ENCODE measurements at regions not wholly inside any gene's neighbourhood (a gene's known extent, or its start where the extent isn't known, plus 50 kb on each side); places are given as distances from the start of the nearest gene placed in this dataset.
"Not testable (repeated sequence)": the region's sequence is repeated elsewhere in the genome, so short reads cannot be mapped to it uniquely, and the experiment has no call there.

DNA sequence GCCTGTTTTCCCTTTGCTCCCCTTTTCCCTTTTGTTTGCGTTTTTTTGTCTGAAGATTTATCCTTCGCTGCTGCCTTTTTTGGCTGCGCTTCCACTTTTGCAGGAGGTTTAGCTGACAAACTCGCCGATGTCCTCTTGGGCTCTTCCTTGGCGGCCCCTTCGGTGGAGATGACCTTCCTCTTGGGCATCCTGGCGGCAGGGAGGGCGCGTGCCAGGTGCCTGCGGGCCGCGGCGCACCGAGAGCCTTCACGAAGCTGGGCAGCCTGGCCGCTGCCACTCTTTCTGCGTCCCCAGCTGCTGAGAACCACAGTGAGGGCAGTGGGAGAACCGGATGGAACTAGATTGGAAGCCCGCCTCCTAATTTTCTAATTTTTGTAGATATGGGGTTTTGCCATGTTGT, 197.1 kb upstream of the C2CD4B start:
- POLR2A ChIA-PET, result no interaction called here
- Mint-ChIP-seq H3K36me3 (no peaks in the 10 kb centered on the region), H3K4me1 (ENCODE audit: low read depth) (no peaks in the 10 kb centered on the region), H3K27ac (no peak overlapping the region), H3K4me3 (no peak overlapping the region), H3K27me3 (peaks cover 22% of the 10 kb centered on the region), H3K9me3 (no peaks in the 10 kb centered on the region)
- no peak for DNase-seq
- intact Hi-C loops (cut with micrococcal nuclease), result no loop called here
- CTCF ChIA-PET, result no interaction called here

DNA sequence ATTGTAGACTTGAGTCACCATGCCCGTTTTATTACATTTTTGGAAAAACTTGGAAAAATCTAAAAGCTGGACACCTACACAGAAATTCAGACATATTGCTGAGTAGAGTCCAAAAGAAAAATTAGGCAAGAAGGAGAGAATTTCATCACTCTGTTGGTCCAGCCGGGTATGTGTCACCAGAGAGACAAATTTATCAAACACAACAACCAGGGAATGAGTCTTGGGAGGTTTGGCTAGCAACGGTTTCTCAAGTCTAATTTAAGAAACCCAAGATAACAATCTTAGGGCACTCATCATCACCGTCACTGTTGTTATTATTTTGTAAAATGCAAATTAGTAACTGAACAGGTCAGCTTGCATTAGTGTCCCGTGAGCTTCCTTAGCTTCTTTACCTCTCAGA, 197.5 kb upstream of the C2CD4B start:
- H3K4me1 Mint-ChIP-seq (ENCODE audit: low read depth), result no peaks in the 10 kb centered on the region
- ChIA-PET POLR2A (no interaction called here), CTCF (no interaction called here)
- intact Hi-C loops (cut with micrococcal nuclease), result no loop called here
- H3K27me3 Mint-ChIP-seq, result peaks cover 23% of the 10 kb centered on the region
- H3K4me3 Mint-ChIP-seq, result no peak overlapping the region
- no peak for DNase-seq
- no peaks in the 10 kb centered on the region for H3K36me3 Mint-ChIP-seq
- no peak overlapping the region for H3K27ac Mint-ChIP-seq
- no peaks in the 10 kb centered on the region for H3K9me3 Mint-ChIP-seq

DNA sequence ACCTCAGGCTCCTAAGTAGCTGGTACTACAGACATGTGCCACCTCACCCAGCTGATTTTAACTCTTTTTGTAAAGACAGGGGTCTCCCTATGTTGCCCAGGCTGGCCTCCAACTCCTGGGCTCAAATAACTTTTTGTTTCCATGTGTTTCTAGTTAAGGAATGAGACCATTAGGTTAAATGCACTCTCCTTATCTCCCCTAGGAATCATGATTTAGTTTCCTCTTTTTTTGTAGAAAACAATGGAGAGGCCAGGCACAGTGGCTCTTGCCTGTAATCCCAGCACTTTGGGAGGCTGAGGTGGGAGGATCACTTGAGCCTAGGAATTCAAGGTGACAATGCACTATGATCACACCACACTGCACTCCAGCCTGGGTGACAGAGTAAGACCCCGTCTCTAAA, 198.8 kb upstream of the C2CD4B start:
- no peak for DNase-seq
- POLR2A ChIA-PET, result no interaction called here
- Mint-ChIP-seq H3K27ac (no peak overlapping the region), H3K4me1 (ENCODE audit: low read depth) (no peaks in the 10 kb centered on the region), H3K9me3 (no peaks in the 10 kb centered on the region), H3K4me3 (no peak overlapping the region), H3K27me3 (peaks cover 23% of the 10 kb centered on the region), H3K36me3 (no peaks in the 10 kb centered on the region)
- intact Hi-C loops (cut with micrococcal nuclease), result no loop called here
- CTCF ChIA-PET, result no interaction called here

DNA sequence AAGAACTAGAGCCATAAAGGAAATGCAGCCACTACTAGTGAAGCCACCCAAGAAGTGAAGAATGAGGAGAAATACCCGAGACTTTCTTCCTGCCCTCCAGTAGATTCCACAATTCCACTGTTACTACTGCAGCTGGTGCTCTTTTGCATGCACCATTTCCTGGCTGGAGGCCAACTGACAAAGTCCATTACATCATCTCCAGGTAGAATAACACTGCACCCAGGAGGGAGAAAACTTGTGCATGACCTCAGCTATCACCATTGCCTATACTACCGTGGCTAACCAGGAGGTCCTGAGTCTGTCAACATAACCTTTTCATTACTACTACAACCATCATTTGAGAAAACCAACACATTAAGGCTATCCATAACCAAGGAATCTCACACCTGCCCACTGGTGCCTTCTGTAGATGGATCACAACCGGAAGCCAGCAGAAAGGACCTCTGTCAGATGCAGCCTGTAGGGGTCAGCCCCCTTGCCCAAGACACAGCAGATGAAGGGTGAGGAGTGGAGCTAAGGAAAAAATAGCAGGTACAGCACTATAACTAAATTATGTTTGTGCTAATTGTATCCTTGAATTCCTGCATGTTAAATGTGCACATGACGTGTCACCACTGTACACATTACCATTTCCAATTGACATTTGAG, 200.8 kb upstream of the C2CD4B start:
- no peak for DNase-seq
- no peaks in the 10 kb centered on the region for H3K4me1 Mint-ChIP-seq (ENCODE audit: low read depth)
- H3K27me3 Mint-ChIP-seq, result peaks cover 24% of the 10 kb centered on the region
- H3K27ac Mint-ChIP-seq, result no peak overlapping the region
- no peaks in the 10 kb centered on the region for H3K9me3 Mint-ChIP-seq
- ChIA-PET CTCF (interaction anchor here (0.6 to 1.1 kb wide), 3 partner anchors 11 to 416 kb away, joined by 3 read pairs; no protein-coding TSS in a partner anchor), POLR2A (no interaction called here)
- no peaks in the 10 kb centered on the region for H3K36me3 Mint-ChIP-seq
- intact Hi-C loops (cut with micrococcal nuclease), result no loop called here
- no peak overlapping the region for H3K4me3 Mint-ChIP-seq

DNA sequence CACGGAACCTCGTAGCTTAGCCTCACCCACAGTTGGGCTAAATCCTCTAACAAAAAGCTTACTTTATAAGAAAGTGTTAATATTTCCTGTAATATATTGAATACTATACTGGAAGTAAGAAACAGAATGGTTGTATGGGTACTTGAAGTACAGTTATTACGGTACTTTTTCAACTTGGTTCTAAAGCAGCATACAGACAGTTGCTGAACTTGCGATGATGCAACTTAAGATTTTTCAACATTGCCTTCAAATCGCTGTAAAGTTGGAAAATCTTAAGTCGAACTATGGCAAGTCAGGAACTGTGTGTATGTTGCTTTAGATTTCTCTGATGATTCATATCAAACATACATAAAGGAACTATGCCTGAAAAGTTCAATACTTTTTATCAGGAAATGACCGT, 204.4 kb upstream of the C2CD4B start:
- Mint-ChIP-seq H3K36me3 (no peaks in the 10 kb centered on the region), H3K27me3 (peaks cover 18% of the 10 kb centered on the region), H3K9me3 (no peaks in the 10 kb centered on the region), H3K4me3 (no peak overlapping the region), H3K4me1 (ENCODE audit: low read depth) (no peaks in the 10 kb centered on the region), H3K27ac (no peak overlapping the region)
- POLR2A ChIA-PET, result no interaction called here
- no peak for DNase-seq
- CTCF ChIA-PET, result no interaction called here
- intact Hi-C loops (cut with micrococcal nuclease), result no loop called here

DNA sequence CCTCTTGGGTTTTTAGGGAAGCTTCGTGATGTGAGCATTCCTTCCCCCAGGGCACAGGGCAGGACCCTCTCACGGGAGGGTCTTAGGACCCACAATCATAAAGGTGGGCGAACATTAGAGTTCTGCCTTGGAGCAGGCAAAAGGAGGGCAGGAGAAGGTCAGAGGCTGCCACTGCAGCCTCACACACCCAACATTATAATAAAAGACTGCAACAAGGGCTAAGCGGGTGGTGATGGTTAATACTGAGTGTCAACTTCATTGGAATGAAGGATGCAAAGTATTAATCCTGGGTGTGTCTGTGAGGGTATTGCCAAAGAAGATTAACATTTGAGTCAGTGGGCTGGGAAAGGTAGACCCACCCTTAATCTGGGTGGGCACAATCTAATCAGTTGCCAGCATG, 206.6 kb upstream of the C2CD4B start:
- H3K4me1 Mint-ChIP-seq (ENCODE audit: low read depth); DNase-seq; H3K9me3 Mint-ChIP-seq; H3K4me3 Mint-ChIP-seq; intact Hi-C loops (cut with micrococcal nuclease); H3K27ac Mint-ChIP-seq; POLR2A ChIA-PET; H3K36me3 Mint-ChIP-seq; CTCF ChIA-PET: not testable (repeated sequence)
- peaks cover 15% of the 10 kb centered on the region for H3K27me3 Mint-ChIP-seq

DNA sequence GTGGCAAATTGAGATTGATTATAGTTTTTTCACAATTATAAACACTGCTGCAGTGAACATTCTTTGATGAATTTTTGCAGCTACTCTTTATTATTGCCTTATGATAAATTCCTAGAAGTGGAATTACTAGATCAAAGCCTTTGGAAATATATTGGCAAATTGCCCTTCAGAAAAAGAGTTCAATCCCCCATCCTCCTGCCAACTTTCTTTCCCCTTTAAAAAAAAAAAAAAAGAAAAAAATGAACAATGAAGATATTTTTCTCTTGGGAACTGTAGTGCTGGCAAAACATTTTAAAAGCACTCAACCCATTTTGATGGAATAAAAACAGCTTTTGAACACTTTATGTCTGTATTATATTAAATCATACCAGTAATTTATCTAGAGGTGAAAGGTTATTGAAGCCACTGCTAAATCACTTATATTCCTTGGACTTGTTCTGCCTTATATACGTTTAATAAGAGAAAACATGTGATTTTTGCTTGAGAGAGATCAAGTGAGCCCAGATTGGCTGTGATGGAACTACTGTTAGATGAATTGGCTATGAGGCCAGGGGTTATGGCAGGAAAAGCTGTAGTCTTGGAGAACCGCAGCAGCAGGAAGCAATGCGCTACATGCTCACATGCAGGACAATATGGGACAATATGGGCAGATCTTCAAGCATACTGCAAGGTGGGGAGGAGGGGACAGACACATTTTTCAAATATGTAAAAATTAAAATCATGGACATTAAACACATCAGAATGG, 212.8 kb upstream of the C2CD4B start:
- ChIA-PET CTCF (no interaction called here), POLR2A (no interaction called here)
- Mint-ChIP-seq H3K36me3 (no peaks in the 10 kb centered on the region), H3K4me3 (no peak overlapping the region), H3K9me3 (no peaks in the 10 kb centered on the region), H3K27ac (no peak overlapping the region), H3K4me1 (ENCODE audit: low read depth) (no peaks in the 10 kb centered on the region), H3K27me3 (peaks cover 9% of the 10 kb centered on the region)
- DNase-seq, result no peak
- intact Hi-C loops (cut with micrococcal nuclease), result no loop called here

DNA sequence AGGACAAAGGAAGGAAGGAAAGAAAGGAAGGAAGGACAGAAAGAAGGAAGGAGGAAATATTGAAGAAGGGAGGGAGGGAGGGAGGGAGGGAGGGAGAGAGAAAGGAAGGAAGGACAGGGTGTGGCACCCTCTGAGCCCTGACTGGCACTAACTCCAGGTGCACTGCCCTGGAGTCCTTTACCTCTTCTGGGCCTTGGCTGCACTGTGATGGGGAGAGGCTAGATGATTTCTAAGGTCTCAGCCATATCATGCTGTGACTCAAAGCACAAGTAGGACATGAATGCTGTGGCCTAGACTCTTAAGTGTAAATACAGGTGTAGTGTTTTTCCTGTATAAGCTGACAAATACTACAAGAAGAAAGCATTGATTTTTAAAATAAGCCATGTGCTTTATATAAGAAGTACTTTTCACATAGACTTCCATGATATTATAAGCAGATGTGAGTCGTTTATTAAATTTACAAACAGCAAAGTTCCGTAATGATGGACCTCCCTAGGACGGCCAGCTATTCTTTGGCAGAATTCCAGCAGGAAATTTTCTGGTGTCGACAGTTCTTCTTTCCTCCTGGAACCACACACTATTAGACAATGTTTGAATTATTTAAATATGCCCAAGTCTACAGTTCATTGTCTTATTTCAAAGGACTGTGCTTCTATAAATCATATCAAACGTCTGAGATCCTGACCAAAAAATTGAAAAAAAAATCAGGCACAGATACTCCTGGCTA, 213.8 kb upstream of the C2CD4B start:
- intact Hi-C loops (cut with micrococcal nuclease), result no loop called here
- ChIA-PET POLR2A (no interaction called here), CTCF (no interaction called here)
- no peak for DNase-seq
- H3K4me1 Mint-ChIP-seq (ENCODE audit: low read depth), result no peaks in the 10 kb centered on the region
- H3K27me3 Mint-ChIP-seq, result peaks cover 14% of the 10 kb centered on the region
- no peaks in the 10 kb centered on the region for H3K36me3 Mint-ChIP-seq
- no peak overlapping the region for H3K27ac Mint-ChIP-seq
- H3K9me3 Mint-ChIP-seq, result no peaks in the 10 kb centered on the region
- no peak overlapping the region for H3K4me3 Mint-ChIP-seq

DNA sequence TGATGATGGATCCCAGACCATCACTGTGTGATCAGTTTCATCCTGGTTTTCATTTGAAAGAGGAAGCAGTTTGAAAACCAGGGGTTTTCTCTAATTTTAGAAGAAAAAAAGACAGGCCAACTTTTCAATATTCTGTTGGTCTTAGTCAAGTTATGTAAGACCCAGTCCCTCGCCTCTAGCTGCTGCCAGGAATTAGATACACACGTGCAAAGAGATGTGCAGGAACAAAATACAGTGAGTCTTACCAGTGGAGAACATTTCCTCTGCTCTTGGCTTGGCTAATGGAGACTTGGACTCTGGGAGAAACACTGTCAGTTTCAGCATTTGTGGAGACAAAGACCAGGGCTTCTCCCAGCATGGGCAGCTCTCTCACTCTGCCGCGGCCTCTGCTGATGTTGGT, 214.9 kb upstream of the C2CD4B start:
- Mint-ChIP-seq H3K4me1 (ENCODE audit: low read depth) (no peaks in the 10 kb centered on the region), H3K27me3 (peaks cover 14% of the 10 kb centered on the region), H3K4me3 (no peak overlapping the region), H3K9me3 (no peaks in the 10 kb centered on the region), H3K27ac (no peak overlapping the region), H3K36me3 (no peaks in the 10 kb centered on the region)
- DNase-seq, result no peak
- ChIA-PET CTCF (no interaction called here), POLR2A (no interaction called here)
- intact Hi-C loops (cut with micrococcal nuclease), result no loop called here

DNA sequence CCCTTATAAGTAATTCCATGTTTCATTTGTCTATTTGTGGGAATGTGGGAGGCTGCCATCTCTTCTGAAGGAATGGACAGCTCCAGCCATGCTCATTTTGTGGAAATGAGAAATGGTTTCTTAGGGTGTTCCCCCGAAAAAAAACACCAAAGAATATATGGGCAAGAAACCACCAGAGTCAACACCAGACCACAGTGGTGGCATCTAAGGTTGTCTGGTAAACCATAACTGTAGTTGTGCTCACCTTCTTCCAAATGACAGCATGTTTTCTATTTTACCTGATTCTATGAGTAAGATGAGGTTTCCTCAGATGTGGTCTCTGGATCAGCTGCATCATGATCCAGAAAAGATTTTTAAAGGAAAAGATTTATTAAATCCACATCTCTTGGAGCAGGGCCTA, 217.0 kb upstream of the C2CD4B start:
- peaks cover 14% of the 10 kb centered on the region for H3K27me3 Mint-ChIP-seq
- H3K36me3 Mint-ChIP-seq, result no peaks in the 10 kb centered on the region
- intact Hi-C loops (cut with micrococcal nuclease), result no loop called here
- CTCF ChIA-PET, result no interaction called here
- no peak overlapping the region for H3K4me3 Mint-ChIP-seq
- H3K4me1 Mint-ChIP-seq (ENCODE audit: low read depth), result no peaks in the 10 kb centered on the region
- POLR2A ChIA-PET, result no interaction called here
- DNase-seq, result no peak
- no peaks in the 10 kb centered on the region for H3K9me3 Mint-ChIP-seq
- H3K27ac Mint-ChIP-seq, result no peak overlapping the region

DNA sequence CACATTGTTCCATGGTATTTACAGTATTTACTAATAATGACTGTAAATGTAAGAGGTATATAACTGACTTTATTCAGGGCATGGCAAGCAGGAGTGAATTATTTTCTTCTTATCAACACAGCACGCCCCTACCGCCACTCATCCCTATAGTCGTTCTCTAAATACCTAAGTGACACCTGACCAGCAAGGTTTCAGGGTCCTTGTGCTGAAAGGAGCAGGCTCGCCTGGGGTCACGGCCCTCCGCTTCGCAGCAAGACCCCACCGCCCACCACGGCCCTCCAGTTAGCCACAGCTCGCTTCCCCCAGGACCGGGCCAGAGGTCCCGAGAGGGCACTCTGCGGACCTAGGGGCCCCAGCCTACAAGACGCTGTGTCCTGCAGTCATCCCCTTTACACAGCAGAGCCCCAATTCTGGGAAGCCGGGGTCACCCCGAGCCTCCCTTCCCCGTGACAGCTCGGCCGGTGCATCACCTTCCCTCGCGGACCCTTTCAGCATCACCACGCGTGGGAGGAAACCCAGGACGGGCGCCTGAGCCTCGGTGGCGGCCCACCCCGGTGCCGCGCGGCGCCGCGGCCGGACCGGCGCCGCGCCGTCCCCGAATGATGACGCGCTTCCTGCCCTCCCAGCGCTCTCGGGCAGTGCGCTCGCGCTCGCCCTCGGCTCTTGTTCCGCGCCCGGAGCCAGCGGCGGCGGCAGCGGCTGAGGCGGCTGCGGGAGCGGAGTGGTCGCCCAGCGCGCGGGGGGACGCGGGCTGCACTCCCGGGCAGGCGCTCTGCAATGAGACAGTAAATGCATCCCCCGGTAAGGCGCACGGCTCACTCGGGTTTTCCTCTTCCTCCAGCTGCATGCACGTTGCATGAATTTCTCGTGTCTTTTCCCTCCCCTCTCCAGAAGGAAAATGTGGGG, 225.1 kb upstream of the C2CD4B start, which contains the start of gene TLN2:
Gene TLN2, plus strand, starts transcription at position 666 of the 906 bp plus-strand sequence.
- CTCF ChIA-PET, result interaction anchor here (0.6 kb wide), 1 partner anchor 330 kb away, joined by 3 read pairs; the partner anchor contains the start of gene VPS13C
- DNase-seq, result peak; percentile 73
- intact Hi-C loops (cut with micrococcal nuclease), result loop anchor here (2.0 kb wide), 2 partner anchors 353 to 659 kb away; no protein-coding TSS in a partner anchor
- Mint-ChIP-seq H3K27ac (peak within 1 kb of the TSS; percentile 72), H3K36me3 (no peaks in the 10 kb centered on the region), H3K27me3 (peaks cover 22% of the 10 kb centered on the region), H3K4me1 (ENCODE audit: low read depth) (peaks cover 14% of the 10 kb centered on the region), H3K9me3 (no peaks in the 10 kb centered on the region), H3K4me3 (peak within 1 kb of the TSS; percentile 92)
- POLR2A ChIA-PET, result interaction anchor here (0.6 kb wide), 1 partner anchor 139 kb away, joined by 3 read pairs; no protein-coding TSS in a partner anchor

All from activated CD4-positive, alpha-beta memory T cell treated with anti-CD3 and anti-CD28 coated beads for 36 hours (primary cell).